ENCODE measurements at regions not wholly inside any gene's neighbourhood (a gene's known extent, or its start where the extent isn't known, plus 50 kb on each side); places are given as distances from the start of the nearest gene placed in this dataset.

DNA sequence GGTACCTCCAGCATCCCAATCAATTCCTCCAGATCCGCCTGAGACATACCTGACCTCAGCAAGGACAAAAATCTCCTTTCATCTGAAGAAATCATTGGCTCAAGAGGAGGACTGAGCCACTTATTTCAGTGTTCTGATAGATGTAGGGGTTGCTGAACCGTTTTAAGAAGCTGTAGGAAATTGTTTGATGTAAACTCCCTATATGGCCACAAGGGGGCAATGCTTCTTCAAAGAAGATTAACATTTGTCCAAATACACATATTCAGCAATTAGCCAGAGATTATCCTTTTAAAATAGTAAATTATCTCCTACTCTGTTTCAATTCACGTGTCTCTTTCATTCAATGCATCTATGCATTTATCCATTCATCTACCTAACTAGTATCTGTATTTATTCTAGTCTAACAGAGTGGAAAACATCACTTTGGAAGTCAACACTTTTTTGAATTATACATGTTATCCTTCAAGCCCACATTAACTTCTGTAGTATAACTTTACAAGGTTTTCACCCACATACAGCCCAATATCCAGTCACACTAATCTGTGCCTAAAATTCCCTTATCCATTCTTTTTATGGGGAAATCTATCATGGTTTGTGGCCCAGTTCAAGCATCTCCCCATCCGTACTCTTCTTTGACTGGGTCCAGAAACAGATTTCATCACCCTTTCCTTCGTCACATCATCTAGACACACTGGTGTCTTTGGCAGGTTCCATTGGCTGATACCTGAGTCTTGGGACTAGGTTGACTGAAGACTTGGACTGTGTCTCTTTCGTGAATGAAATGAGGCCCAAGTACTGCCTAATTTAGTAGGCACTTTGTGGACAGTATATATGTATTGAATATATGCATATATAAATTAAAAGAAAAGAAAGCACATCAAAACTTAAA, 411.0 kb upstream of the OR4E1 start:
- Histone ChIP-seq H3K18ac (ENCODE audit: low read depth, low read length) (no peak overlapping the region), H3K9me3 (ENCODE audit: control insufficient read depth, insufficient read depth, low read length) (no peaks in the 10 kb centered on the region), H4K91ac (ENCODE audit: insufficient read depth, low read depth, low read length) (no peak overlapping the region), H3K4me1 (ENCODE audit: control insufficient read depth, insufficient read depth, low read length) (no peaks in the 10 kb centered on the region), H3K79me1 (ENCODE audit: low read depth in 1 of 2, low read length in 2 of 2) (no peaks in the 10 kb centered on the region), H4K5ac (ENCODE audit: low read depth, low read length) (no peak overlapping the region), H3K36me3 (ENCODE audit: control insufficient read depth, insufficient read depth, low read length) (no peaks in the 10 kb centered on the region), H3K4me3 (ENCODE audit: insufficient read depth, low read depth, low read length) (no peak overlapping the region), H3K14ac (replicated peaks; ENCODE audit: low read depth, low read length) (no peak overlapping the region), H3K23ac (ENCODE audit: low read depth, low read length) (no peak overlapping the region), H2AK5ac (ENCODE audit: low read depth, low read length) (no peak overlapping the region), H2AK9ac (replicated peaks; ENCODE audit: low read depth, low read length, poor library complexity) (no peak overlapping the region), H3K4me2 (ENCODE audit: low read depth, low read length) (no peak overlapping the region), H2BK120ac (ENCODE audit: low read depth, low read length) (no peak overlapping the region), H3K9ac (ENCODE audit: low read depth, low read length) (no peak overlapping the region), H3K27ac (ENCODE audit: insufficient read depth, low read length) (no peak overlapping the region), H4K20me1 (ENCODE audit: insufficient read depth, low read length) (no peaks in the 10 kb centered on the region), H3K4ac (ENCODE audit: low read depth, low read length) (no peak overlapping the region), H3K56ac (ENCODE audit: extremely low read depth, insufficient read depth, low read length) (no peak overlapping the region), H2BK5ac (ENCODE audit: low read depth, low read length, poor library complexity, severe bottlenecking) (no peak overlapping the region), H4K8ac (ENCODE audit: low read depth in 2 of 2, low read length in 2 of 2) (no peak overlapping the region), H3K27me3 (ENCODE audit: control insufficient read depth, insufficient read depth, low read length) (no peaks in the 10 kb centered on the region), H2BK15ac (ENCODE audit: low read depth, low read length) (no peak overlapping the region), H3K9me1 (ENCODE audit: insufficient read depth, low read length) (no peaks in the 10 kb centered on the region), H2BK20ac (ENCODE audit: low read depth, low read length) (no peak overlapping the region), H2AFZ (replicated peaks; ENCODE audit: low read length, poor library complexity) (no peak overlapping the region)
- WGBS, 2 experiments (ENCODE audit: extremely low coverage in 2 of 2, insufficient read length in 1 of 2), result no CpG with 5 or more reads among the region's 6 CpGs
- in situ Hi-C loops (cut with MboI; ENCODE audit: low sequenced_read_pairs) (no loop called here), dilution Hi-C loops (cut with HindIII; ENCODE audit: low sequenced_read_pairs, unreplicated experiment) (no loop called here), intact Hi-C loops (cut with micrococcal nuclease) (no loop called here)
- peak; percentile 62 for DNase-seq
- TF ChIP-seq RFX5 (IDR thresholded peaks at IDR 0.05; ENCODE audit: low read depth, low read length), result no peak
- TF ChIP-seq SMC3 (IDR thresholded peaks at IDR 0.05; ENCODE audit: low read depth, low read length), result peak; percentile 30; the same call in 1 of the 2 replicates
- TF ChIP-seq, protein P1, sequence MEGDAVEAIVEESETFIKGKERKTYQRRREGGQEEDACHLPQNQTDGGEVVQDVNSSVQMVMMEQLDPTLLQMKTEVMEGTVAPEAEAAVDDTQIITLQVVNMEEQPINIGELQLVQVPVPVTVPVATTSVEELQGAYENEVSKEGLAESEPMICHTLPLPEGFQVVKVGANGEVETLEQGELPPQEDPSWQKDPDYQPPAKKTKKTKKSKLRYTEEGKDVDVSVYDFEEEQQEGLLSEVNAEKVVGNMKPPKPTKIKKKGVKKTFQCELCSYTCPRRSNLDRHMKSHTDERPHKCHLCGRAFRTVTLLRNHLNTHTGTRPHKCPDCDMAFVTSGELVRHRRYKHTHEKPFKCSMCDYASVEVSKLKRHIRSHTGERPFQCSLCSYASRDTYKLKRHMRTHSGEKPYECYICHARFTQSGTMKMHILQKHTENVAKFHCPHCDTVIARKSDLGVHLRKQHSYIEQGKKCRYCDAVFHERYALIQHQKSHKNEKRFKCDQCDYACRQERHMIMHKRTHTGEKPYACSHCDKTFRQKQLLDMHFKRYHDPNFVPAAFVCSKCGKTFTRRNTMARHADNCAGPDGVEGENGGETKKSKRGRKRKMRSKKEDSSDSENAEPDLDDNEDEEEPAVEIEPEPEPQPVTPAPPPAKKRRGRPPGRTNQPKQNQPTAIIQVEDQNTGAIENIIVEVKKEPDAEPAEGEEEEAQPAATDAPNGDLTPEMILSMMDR (conservative IDR thresholded peaks at IDR 0.05; ENCODE audit: low read depth, low read length), result peak; percentile 69
- peak; percentile 32; the same call in 1 of the 2 replicates for TF ChIP-seq MAFK (IDR thresholded peaks at IDR 0.05; ENCODE audit: low read depth, low read length)
- no peak for TF ChIP-seq RCOR1 (IDR thresholded peaks at IDR 0.05; ENCODE audit: insufficient replicate concordance, low read length)
- TF ChIP-seq RAD21 (IDR thresholded peaks at IDR 0.05; ENCODE audit: low read length), result peak; percentile 48
- TF ChIP-seq, protein P2, sequence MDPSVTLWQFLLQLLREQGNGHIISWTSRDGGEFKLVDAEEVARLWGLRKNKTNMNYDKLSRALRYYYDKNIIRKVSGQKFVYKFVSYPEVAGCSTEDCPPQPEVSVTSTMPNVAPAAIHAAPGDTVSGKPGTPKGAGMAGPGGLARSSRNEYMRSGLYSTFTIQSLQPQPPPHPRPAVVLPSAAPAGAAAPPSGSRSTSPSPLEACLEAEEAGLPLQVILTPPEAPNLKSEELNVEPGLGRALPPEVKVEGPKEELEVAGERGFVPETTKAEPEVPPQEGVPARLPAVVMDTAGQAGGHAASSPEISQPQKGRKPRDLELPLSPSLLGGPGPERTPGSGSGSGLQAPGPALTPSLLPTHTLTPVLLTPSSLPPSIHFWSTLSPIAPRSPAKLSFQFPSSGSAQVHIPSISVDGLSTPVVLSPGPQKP (IDR thresholded peaks at IDR 0.05; ENCODE audit: borderline replicate concordance, low read depth, low read length), result no peak
- BruUV-seq (replicated peaks), result no TSS peak
- ChIA-PET POLR2A (ENCODE audit: unreplicated experiment) (interaction anchor here (0.6 kb wide), 1 partner anchor 44 kb away, joined by 3 read pairs; no protein-coding TSS in a partner anchor), CTCF (interaction anchor here (0.6 to 1.5 kb wide), 6 partner anchors 9 to 79 kb away, joined by 3 to 5 read pairs (median 4); no protein-coding TSS in a partner anchor)
- peak; percentile 78 for ATAC-seq (ENCODE audit: low read depth)

Measured in IMR-90 (cell line).